T47D (cell line): ENCODE measurements at regions not wholly inside any gene's neighbourhood (a gene's known extent, or its start where the extent isn't known, plus 50 kb on each side); places are given as distances from the start of the nearest gene placed in this dataset.

Source experiments
- DNase-seq, 2 experiments: peaks; one replicate each; pipeline versions ENCODE4 v3.0.0 to v3.0.0-alpha.2; 2011 to 2012; ENCODE audit warnings: low read depth in 1 of 2, low spot score in 1 of 2
- JUND ChIP-seq: IDR thresholded peaks from 2 replicates; pipeline ENCODE4 v1.6.1; 2012; ENCODE audit warnings: low read depth
- in situ Hi-C: cut with HindIII; loops from 2 replicates; pipeline ENCODE4 v1.10.0; 2016; ENCODE audit warnings: low sequenced_read_pairs, low pct_unique_long_range_greater_than_20kb

DNA sequence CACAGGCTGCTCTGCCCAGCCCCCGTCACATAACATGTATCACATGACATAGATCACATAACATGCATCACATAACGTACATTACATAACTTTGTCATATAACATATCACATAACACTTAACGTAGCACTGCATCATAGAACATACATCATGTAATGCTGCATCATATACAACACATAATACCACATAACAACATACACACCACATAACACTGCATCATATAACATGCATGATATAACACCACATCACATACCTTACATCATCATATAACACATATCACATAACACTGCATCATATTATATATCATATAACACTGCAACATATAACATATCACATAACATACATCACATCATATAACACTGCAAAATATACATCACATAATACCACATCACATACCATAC, 83.8 kb downstream of the AXIN2 start:
- no peak for TF ChIP-seq JUND

GRCh38 chr17:65474660-65475059, 86.8 kb downstream of the AXIN2 start:
- no peak for TF ChIP-seq JUND
- in situ Hi-C loops: no loop called here
- no peak for DNase-seq

More for the DNA sequence above, 83.8 kb downstream of the AXIN2 start:
- in situ Hi-C loops: no loop called here
- no peak for DNase-seq

DNA sequence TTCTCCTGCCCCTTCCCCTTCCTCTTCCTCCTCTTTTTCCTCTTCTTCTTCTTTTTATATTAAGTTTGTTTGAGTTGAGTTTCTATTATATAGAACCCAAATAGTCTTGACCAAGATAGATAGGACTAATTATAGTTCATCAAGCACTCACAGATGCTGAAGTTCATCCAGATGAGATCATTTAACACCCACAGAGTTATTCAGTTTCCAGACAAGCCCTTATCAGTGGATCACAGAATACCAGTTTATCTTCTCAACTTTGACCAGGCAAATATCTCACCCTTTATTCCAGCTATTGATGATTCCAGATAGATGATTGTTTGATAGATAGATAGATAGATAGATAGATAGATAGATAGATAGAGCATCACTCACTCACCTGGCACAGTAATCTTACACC, 87.5 kb downstream of the AXIN2 start:
- in situ Hi-C loops: no loop called here
- no peak for TF ChIP-seq JUND
- no peak for DNase-seq

GRCh38 chr17:65473363-65473762, 88.1 kb downstream of the AXIN2 start:
- no peak for DNase-seq
- in situ Hi-C loops: no loop called here
- no peak for TF ChIP-seq JUND

DNA sequence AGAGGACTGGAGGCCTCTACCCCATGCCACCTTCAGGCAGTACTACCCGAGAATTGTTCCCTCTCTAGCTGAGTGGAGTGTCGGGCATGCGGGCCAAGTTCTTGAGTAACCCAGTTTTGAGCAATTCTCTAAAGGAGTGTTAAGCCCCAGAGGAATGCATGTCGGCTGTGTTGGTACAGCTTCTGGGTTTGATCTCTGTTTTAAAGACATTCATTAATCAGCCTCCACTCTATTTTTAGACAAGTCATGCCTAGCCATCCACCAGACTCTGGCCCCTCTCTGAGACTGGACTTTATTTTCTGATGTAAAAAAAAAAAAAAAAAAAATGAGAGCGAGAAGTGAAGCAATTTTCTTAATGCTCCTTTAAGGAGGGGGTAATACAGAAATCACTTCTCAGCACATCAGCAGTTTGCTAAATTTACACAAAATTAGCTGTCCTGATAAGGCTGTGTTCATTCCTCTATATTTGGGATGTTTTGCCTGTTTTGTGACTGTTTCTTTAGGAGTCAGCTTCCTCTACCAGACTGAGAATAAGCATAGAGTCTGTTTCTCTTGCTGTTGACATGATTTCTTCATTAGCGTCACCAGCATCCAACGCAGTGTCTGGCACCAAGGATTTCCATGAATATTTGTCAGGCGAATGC, 88.7 kb downstream of the AXIN2 start:
- no peak for TF ChIP-seq JUND
- in situ Hi-C loops: no loop called here
- DNase-seq: no peak

- in situ Hi-C loops: no loop called here
- no peak for DNase-seq
- TF ChIP-seq JUND: no peak
These were observed 90.7 kb downstream of the AXIN2 start for GRCh38 chr17:65470783-65471182.

DNA sequence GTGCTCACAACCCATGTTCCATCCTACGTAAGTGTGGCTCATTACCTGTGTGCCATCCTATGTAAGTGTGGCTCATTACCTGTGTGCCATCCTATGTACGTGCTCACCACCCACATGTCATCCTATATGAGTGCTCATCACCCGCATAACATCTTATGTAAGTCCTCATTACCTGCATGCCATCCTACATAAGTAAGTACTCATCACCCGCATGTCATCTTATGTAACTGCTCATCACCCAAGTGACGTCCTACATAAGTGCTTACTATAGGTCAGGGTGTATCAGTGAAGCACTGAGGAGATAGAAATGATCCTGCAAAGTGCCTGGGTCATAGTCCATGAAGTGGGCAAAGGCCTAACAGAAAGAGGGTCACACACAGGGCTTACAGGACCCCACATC, 93.1 kb downstream of the AXIN2 start:
- in situ Hi-C loops: no loop called here
- TF ChIP-seq JUND: no peak
- no peak for DNase-seq

GRCh38 chr17:65467156-65467555, 94.3 kb downstream of the AXIN2 start:
- no peak for TF ChIP-seq JUND
- DNase-seq: no peak
- in situ Hi-C loops: no loop called here

DNA sequence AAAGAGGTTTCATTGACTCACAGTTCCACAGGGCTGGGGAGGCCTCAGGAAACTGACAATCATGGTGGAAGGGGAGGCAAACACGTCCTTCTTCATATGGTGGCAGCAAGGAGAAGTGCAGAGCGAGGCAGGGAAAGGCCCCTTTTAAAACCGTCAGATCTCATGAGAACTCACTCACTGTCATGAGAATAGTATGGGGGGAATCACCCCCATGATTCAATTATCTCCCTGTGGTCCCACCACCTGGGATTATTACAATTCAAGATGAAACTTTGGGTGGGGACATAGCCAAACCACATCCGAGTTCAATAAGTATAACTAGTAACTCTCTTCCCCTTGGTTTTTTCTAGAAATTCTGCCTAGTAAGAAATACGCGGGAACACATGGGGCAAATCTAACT, 94.9 kb downstream of the AXIN2 start:
- TF ChIP-seq JUND: no peak
- in situ Hi-C loops: no loop called here
- no peak for DNase-seq

- in situ Hi-C loops: no loop called here
- DNase-seq: peak in 1 of 2 experiments; percentile 42
- no peak for TF ChIP-seq JUND
These were observed 98.2 kb downstream of the AXIN2 start for GRCh38 chr17:65463242-65463641.

DNA sequence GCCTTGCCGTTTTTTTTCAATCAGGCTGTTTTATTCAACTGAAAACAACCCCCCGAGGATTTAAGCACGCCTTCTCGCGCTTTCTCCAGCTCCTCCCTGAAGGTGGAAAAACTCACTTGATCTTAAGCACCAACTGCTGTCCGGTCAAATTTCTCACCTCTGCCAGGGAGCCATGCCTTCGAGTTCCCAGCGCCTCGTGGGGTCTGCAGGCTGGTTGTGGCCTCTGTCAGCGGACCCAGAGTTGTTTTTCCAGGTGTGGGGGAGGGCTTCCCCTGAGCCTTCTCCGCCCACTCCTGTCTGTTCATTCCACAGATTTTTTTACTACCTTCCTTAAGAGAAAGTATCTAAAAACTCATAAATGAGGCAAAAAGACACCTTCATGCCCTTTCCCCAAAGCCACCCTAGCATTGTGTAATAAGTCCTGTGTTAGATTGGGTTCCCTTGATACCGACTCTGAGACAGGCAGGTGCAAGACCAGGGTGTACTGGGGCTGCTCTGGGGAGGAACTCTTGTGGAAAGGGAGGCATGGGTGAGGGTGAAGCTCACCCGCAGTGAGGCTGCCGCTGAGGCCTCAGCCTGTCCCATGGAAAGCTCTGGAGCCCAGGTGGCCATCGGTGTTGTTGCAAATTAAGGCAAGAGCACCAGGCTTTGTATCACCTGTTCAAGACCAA, 101.6 kb downstream of the AXIN2 start:
- no peak for TF ChIP-seq JUND
- no peak for DNase-seq
- in situ Hi-C loops: no loop called here

DNA sequence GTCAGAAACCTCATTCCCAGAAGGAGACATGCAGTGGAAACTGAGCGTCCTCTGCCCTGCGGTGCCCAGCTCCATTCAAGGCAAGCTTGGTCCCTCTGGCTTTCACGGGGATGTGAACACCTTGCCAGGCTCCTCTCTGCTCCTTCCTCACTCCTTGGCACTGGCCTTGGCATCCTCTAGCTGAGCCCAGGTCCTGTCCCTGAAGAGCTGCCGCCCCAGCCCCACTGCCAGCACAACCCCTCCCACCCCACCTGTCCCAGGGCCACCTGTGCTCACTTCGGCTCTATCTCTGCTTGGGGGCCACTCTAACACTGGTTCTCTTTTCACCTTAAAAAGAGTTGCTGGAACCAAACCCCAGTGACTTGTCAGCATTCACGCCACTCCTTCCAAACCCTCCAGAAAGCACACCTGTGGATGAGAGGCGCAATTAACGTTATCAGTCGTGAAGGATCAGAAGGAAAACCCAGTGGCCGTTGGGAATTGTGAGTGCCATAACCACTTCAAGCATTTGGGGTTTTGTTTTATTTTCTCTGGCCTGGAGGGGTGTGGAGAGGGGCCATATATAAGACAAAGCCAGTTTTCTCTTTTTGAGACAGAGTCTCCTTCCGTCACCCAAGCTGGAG, 103.7 kb downstream of the AXIN2 start:
- in situ Hi-C loops: no loop called here

GRCh38 chr17:65457183-65457582, 104.3 kb downstream of the AXIN2 start:
- in situ Hi-C loops: no loop called here
- TF ChIP-seq JUND: no peak
- DNase-seq: no peak

More for the DNA sequence above, 103.7 kb downstream of the AXIN2 start:
- no peak for DNase-seq
- no peak for TF ChIP-seq JUND
